Common myeloid progenitor, CD34-positive (primary cell): ENCODE measurements at regions not wholly inside any gene's neighbourhood (a gene's known extent, or its start where the extent isn't known, plus 50 kb on each side); places are given as distances from the start of the nearest gene placed in this dataset.

Experiments
- CTCF ChIA-PET: fragments of 350-600 bp; sonication (Branson Sonifier 250); formaldehyde crosslinking; loops from one replicate; lab custom pipeline; 2021; ENCODE audit warnings: antibody characterized with exemption; lab: Charles Lee
- POLR2A ChIA-PET: fragments of 350-600 bp; sonication (Branson Sonifier 250); formaldehyde crosslinking; loops from one replicate; lab custom pipeline; 2021; ENCODE audit warnings: antibody characterized with exemption; lab: Charles Lee
- DNase-seq, 3 donors: peaks; one replicate each; pipeline versions ENCODE4 v3.0.0 to v3.0.0-alpha.2; 2013
- H3K27ac ChIP-seq, 2 experiments: 1 replicate in 1 of 2; 2 replicates in 1 of 2; pipeline ENCODE4 v1.7.0; 2013; ENCODE audit warnings: inconsistent platforms in 2 of 2, low read length in 2 of 2, mild to moderate bottlenecking in 2 of 2, low read depth in 1 of 2, moderate library complexity in 1 of 2; ENCODE audit not compliant: severe bottlenecking in 2 of 2, insufficient read depth in 1 of 2, poor library complexity in 1 of 2
- H3K27me3 ChIP-seq, 5 experiments: replicated peaks in 2 of 5; 1 replicate in 3 of 5; 2 replicates in 2 of 5; pipeline versions ENCODE4 v1.6.1 to v1.7.0; 2013; ENCODE audit warnings: low read length in 4 of 5, mild to moderate bottlenecking in 2 of 5, moderate library complexity in 2 of 5, inconsistent platforms in 1 of 5; ENCODE audit not compliant: insufficient read depth in 5 of 5, control insufficient read depth in 4 of 5
- H3K36me3 ChIP-seq, 4 experiments: 1 replicate in 2 of 4; 2 replicates in 2 of 4; pipeline versions ENCODE4 v1.6.1 to v1.7.0; 2013; ENCODE audit warnings: low read length in 3 of 4, control low read depth in 1 of 4, mild to moderate bottlenecking in 1 of 4; ENCODE audit not compliant: control insufficient read depth in 4 of 4, insufficient read depth in 4 of 4
- H3K4me1 ChIP-seq, 4 experiments: 1 replicate in 3 of 4; 2 replicates in 1 of 4; pipeline versions ENCODE4 v1.6.1 to v1.7.1; 2013; ENCODE audit warnings: low read length in 3 of 4, mild to moderate bottlenecking in 3 of 4, control low read depth in 1 of 4, inconsistent platforms in 1 of 4, moderate library complexity in 1 of 4; ENCODE audit not compliant: control insufficient read depth in 4 of 4, insufficient read depth in 4 of 4; ENCODE audit errors: control extremely low read depth in 1 of 4
- H3K4me3 ChIP-seq, 7 experiments: 1 replicate in 4 of 7; 2 replicates in 3 of 7; pipeline versions ENCODE4 v1.5.1 to v1.7.0; 2013; ENCODE audit warnings: mild to moderate bottlenecking in 7 of 7, low read length in 6 of 7, moderate library complexity in 6 of 7, inconsistent platforms in 2 of 7, low read depth in 2 of 7, control low read depth in 1 of 7; ENCODE audit not compliant: insufficient read depth in 4 of 7, control insufficient read depth in 1 of 7; ENCODE audit errors: extremely low read depth in 1 of 7
- H3K9me3 ChIP-seq, 5 experiments: 1 replicate in 4 of 5; 2 replicates in 1 of 5; pipeline versions ENCODE4 v1.6.1 to v1.7.1; 2013; ENCODE audit warnings: low read length in 4 of 5, mild to moderate bottlenecking in 2 of 5, inconsistent platforms in 1 of 5, low read depth in 1 of 5, moderate library complexity in 1 of 5; ENCODE audit not compliant: control insufficient read depth in 4 of 5, insufficient read depth in 2 of 5; ENCODE audit errors: control extremely low read depth in 1 of 5
- WGBS: methylation state at CpG from one replicate; pipeline ENCODE4 v1.1.5; 2013; ENCODE audit not compliant: insufficient coverage; 5-methylcytosine and 5-hydroxymethylcytosine counted together

DNA sequence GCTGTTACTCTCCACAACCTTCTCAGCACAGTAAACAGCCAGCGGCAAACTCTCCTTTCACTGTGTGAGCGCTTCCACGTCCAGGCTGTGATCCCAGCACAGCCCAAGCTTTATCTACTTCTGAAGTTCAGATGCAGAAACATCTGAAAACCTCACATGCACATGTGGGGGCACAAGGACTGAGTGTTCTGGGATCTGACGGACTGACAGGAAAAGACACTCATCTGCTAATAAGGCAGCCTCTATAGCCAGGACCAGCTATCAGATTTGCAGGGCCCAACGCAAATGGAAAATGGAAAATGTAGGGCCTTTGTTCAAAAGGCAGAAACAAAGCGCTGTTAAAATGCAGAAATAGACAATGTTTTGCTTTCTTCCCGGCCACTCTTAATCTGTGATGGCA lies 133.8 kb upstream of the ARHGAP28 start:
- ChIA-PET POLR2A (no interaction called here), CTCF (no interaction called here)
- Histone ChIP-seq H3K9me3 (no peaks in the 10 kb centered on the region), H3K27ac (no peak overlapping the region), H3K36me3 (no peaks in the 10 kb centered on the region), H3K4me1 (no peaks in the 10 kb centered on the region), H3K27me3 (peaks cover 0 to 3% (median 0%) of the 10 kb centered on the region in 5 experiments), H3K4me3 (no peak overlapping the region)
- no peak for DNase-seq
- WGBS: 98% methylated on average over 7 of the region's 7 CpGs

DNA sequence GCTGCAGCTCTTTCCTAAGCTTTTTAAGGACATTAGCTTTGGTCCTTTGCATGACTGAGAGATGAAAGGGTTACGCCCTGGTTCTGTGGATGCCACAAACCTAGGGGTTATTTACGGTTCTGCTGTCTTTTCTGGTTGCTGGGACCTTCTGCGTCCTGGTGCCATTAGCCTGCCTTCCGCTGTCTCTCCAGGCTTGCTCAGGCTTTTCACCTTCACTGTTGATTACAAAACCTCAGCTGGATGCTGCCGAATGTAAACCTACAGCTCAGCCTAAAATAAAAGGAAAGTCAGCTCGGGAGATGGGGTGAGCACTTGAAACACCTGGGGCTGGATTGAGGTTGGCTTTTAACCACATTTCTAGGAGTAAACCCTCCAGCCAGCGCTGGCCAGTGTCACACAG lies 130.9 kb upstream of the ARHGAP28 start:
- CTCF ChIA-PET: no interaction called here
- 72% methylated on average over 6 of the region's 7 CpGs for WGBS
- H3K9me3 ChIP-seq: no peaks in the 10 kb centered on the region
- POLR2A ChIA-PET: no interaction called here
- peaks cover 0 to 3% (median 0%) of the 10 kb centered on the region in 5 experiments for H3K27me3 ChIP-seq
- no peaks in the 10 kb centered on the region for H3K36me3 ChIP-seq
- DNase-seq: no peak
- H3K4me1 ChIP-seq: no peaks in the 10 kb centered on the region
- no peak overlapping the region for H3K27ac ChIP-seq
- no peak overlapping the region for H3K4me3 ChIP-seq

DNA sequence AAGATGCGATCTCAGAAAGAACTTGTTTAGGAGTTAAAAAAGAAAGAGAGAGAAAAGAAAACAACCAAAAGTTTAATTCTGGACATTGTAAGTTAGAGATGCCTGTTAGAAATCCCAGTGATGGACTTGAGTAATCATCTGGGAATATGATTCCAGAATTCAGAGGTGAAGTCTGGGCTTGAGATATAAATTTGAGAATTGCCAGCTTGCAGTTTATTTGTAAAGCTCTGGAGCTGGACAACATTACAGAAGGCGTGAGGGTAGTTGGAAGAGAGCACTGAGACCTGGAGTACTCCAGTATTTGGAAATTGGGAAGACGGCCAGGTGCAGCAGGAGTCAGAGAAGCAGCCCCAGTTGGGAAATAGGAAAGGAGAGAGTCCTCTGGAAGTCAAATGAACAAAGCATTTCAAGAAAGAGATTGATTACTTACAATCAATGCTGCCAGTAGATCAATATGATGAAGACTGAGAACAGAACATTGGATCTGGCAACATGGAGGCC lies 128.8 kb upstream of the ARHGAP28 start:
- 95% methylated on average over 3 of the region's 3 CpGs for WGBS

DNA sequence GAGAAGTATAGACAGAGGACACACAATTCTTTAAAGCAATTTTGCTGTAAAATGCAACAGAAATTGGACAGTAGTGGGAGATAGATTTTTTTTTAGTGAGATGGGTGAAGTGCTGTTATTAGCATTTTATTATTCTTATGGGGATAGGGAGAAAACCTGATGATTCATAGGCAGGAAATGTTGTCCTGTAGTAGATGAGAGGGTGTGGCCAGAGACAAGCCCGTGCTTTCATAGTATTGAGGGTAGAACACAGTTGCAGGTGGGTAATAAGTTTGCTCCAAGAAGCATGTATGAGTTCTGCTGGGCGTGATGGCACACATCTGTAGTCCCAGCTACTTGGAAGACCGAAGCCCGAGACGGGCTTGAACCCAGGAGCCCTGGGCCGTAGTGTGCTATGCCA lies 128.3 kb upstream of the ARHGAP28 start:
- CTCF ChIA-PET: no interaction called here
- no peak overlapping the region for H3K27ac ChIP-seq
- POLR2A ChIA-PET: interaction anchor here (0.6 kb wide), 1 partner anchor 12 kb away, joined by 3 read pairs; no protein-coding TSS in a partner anchor
- peaks cover 0 to 3% (median 0%) of the 10 kb centered on the region in 5 experiments for H3K27me3 ChIP-seq
- WGBS: 95% methylated on average over 6 of the region's 6 CpGs
- H3K4me3 ChIP-seq: no peak overlapping the region
- no peak for DNase-seq
- H3K4me1 ChIP-seq: no peaks in the 10 kb centered on the region
- no peaks in the 10 kb centered on the region for H3K36me3 ChIP-seq
- no peaks in the 10 kb centered on the region for H3K9me3 ChIP-seq

More for the DNA sequence above, 128.8 kb upstream of the ARHGAP28 start:
- H3K27ac ChIP-seq: no peak overlapping the region
- POLR2A ChIA-PET: no interaction called here
- H3K9me3 ChIP-seq: no peaks in the 10 kb centered on the region
- no peaks in the 10 kb centered on the region for H3K4me1 ChIP-seq
- CTCF ChIA-PET: no interaction called here
- H3K36me3 ChIP-seq: no peaks in the 10 kb centered on the region
- no peak for DNase-seq
- no peak overlapping the region for H3K4me3 ChIP-seq
- H3K27me3 ChIP-seq: peaks cover 0 to 3% (median 0%) of the 10 kb centered on the region in 5 experiments

DNA sequence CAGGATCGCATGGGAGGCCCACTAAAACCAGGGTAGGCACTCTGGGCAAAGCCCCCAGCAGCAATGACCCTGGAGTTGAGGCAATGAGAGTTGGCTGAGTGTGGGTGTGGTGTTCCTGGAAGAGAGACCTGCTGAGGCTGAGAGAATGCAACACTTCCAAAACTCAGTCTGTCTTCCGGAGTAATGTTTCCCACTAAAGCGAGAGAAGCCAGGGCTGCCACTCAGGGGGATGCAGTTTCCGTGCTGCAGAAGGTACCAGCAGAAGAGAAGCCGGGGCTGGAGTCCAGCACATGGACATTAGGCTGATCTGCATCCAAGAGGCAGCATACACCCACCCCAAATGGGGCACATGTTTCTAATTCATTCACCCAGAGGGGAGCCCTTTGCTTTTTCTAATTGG lies 127.2 kb upstream of the ARHGAP28 start:
- no peak for DNase-seq
- H3K27me3 ChIP-seq: peaks cover 0 to 3% (median 0%) of the 10 kb centered on the region in 5 experiments
- no peaks in the 10 kb centered on the region for H3K4me1 ChIP-seq
- ChIA-PET POLR2A (no interaction called here), CTCF (no interaction called here)
- no peaks in the 10 kb centered on the region for H3K9me3 ChIP-seq
- no peaks in the 10 kb centered on the region for H3K36me3 ChIP-seq
- no peak overlapping the region for H3K4me3 ChIP-seq
- 92% methylated on average over 5 of the region's 5 CpGs for WGBS
- H3K27ac ChIP-seq: no peak overlapping the region

DNA sequence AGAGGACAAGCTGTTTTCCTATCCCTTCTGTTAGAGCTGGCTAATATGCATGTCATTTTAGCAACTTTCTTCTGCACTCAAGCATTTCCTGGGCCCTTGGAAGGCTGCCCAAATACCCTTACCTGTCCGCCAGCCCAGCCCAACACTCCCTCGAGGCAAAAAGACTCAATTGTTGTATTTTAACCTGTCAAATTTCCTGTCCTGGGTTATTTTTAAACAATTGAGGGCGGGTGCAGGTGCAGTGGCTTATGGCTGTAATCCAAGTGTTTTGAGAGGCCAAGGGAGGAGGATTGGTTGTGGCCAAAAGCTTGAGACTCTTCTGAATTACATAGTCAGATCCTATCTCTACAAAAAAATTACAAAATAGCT lies 125.0 kb upstream of the ARHGAP28 start:
- ChIA-PET CTCF (no interaction called here), POLR2A (no interaction called here)
- Histone ChIP-seq H3K27ac (no peak overlapping the region), H3K27me3 (no peaks in the 10 kb centered on the region), H3K36me3 (no peaks in the 10 kb centered on the region), H3K4me1 (no peaks in the 10 kb centered on the region), H3K4me3 (no peak overlapping the region), H3K9me3 (no peaks in the 10 kb centered on the region)
- 20% methylated on average over 1 of the region's 3 CpGs for WGBS
- DNase-seq: no peak

DNA sequence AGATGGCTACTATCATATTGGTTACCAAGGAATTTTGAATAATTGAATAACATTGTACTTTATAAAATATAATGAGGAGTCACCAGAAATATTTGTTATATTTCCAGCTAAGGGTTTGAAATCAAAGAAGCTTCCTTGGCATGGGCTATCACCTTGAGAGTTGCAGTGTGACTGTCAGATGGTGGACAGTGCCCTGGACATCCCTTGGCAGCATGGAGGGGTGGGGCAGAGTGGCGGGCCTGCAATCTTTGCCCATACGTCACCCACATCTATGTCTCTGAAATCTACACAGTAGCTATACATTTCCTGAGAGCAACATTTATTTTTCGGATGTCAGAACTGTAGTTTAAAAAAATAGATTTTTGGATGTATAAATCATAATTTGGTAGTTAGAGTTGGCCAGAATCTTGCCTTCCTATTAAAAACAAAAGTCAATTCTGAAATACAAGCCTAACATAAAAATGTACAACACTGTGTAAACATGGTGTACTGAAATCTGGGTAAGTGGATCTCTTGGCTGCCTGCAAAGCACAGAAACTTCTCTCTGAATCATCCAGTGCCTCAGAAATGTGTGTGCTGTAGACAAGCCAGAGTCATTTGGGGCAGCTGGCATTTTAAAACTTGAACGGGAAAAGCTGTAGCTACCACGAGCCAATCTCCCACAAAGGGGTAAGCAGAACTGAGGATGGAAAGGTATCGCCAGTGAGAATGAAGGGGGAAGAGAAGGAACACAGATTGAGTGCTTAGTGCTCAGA lies 124.2 kb upstream of the ARHGAP28 start:
- WGBS: 91% methylated on average over 2 of the region's 6 CpGs
- DNase-seq: no peak
- H3K27ac ChIP-seq: no peak overlapping the region
- CTCF ChIA-PET: interaction anchor here (0.5 kb wide), 1 partner anchor 26 kb away, joined by 3 read pairs; no protein-coding TSS in a partner anchor
- H3K36me3 ChIP-seq: no peaks in the 10 kb centered on the region
- POLR2A ChIA-PET: no interaction called here
- no peaks in the 10 kb centered on the region for H3K27me3 ChIP-seq
- H3K4me1 ChIP-seq: no peaks in the 10 kb centered on the region
- H3K4me3 ChIP-seq: no peak overlapping the region
- H3K9me3 ChIP-seq: no peaks in the 10 kb centered on the region
